Activated CD4-positive, alpha-beta T cell treated with anti-CD3 and anti-CD28 coated beads, Interleukin-2, amount 50 U/mL, for 48 hours (primary cell): ENCODE measurements at regions not wholly inside any gene's neighbourhood (a gene's known extent, or its start where the extent isn't known, plus 50 kb on each side); places are given as distances from the start of the nearest gene placed in this dataset.

Experiments
- DNase-seq, 2 experiments: peaks; one replicate each; pipeline ENCODE4 v3.0.0-alpha.2; 2020

DNA sequence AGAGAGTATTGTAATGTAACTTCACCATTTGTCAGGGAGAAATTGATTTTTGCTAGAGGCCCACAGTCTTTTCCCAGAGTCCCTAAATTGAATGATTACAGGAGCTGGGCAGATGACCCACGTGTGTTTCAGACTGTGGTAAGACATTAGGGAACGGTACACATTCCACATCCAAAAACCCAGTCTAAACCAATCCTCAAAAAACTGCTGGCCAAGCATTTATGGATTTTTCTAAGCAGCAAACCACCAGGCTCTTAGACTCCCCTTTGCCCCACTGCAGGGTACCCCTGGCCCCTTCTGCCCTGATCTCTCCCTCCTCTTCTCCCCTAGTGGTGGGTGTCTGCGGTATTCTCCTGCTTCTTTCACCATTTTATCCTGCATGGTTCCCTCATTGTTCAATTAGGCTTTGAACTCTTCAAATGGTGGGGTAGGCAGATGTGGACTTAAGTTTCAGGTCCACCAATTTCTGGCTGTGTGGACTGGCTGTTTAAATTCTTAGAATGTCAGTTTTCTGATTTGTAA, 135.5 kb upstream of the SORCS3 start:
- no peak for DNase-seq

DNA sequence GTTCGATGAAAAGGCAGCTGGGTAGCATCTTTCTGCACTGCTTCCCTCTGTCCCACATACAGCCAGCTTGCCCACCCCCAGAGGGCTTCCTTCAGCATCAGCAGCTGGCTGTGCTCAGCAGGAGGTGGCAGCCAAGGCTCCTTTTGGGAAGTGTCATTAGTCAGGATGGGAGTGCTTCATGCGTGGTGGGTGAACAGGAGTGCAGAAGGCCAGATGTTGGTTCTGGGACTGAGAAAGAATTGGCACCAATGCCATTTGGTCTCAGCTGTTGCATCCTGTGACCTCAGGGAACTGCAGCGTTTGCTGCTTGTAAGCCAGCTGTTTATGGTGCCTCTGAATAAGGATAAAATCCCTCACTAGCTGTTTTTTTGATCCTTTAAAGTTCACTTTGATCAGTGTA, 131.1 kb upstream of the SORCS3 start:
- no peak for DNase-seq

DNA sequence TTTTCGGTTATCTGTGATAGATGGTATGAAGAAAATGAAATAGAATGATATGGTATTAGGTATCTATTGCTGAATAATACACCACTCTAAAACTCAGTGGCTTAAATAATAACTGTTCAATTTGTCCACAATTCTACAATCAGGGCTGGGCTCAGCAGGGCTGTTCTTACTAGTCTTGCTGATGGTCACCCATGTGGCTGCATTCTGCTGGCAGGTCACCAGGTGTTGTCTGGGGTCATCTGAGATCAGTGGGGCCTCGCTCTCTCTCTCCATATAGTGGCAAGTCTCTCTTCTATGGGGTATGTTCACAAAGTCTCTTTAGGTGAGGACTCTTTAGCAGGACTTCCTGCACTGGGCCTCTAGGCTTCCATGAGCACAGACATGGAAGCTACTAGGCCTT, 130.4 kb upstream of the SORCS3 start:
- DNase-seq = no peak

DNA sequence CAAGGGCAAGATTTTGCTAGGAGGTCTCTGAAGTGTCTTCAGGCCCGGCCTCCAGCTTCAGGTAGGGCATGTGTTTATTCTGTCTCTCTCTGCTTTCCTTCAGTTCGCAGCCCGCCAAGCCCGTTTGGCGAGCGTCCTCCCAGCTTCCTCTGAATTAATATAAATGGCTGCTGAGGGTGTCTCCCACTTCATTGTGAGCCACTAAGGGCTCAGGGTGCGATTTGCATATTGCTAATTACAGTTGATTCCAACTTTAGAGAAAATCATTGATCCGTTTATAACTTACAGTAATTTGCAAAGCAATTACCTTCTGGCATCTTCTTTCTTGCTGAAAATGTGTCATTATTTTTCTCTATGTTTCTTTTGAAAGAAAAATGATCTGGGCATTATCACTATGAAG, 128.3 kb upstream of the SORCS3 start:
- DNase-seq = no peak

DNA sequence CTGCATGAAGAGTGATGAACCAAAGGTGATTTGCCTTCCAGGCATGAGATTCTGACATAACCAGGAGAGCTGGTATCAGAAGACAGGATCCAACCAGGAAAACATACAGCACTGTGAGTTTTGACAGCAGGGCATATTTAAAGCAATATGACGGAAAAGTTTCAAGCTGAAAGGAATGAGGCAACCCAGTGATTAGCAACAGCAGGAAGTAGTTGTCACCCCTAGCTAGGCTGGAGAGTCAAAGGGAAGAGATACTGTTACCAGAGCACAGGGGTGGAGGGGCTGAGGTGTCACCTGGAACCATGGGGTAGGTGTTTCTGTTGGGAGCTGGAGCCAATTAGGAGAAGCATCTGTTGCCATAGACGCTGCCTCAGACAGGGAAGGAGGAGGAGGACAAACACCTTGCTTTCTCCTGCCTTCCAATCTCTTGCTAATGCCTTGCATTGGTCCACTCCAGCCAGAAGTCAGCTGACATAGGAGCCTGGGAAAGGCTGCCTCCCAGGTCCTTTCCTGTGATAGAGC, 125.4 kb upstream of the SORCS3 start:
- DNase-seq = no peak

DNA sequence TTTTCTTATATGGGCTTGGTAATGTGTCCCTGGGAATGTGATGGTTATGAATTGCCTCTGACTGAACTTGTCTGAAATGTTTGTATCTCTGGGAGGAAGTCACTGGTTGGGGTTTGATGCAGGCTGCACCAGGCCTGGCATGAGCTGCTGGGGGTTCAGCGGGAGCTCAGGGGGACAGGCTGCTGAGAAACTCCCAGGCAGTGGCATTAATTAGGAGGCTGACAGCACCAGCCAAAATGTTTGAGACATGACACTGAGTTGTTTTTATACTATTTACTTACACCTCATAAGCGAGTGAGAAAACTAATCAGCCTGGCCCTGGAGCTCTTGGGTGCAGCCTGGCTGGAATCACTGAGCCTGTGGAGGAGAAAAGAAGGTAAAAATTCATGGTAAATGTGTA, 124.1 kb upstream of the SORCS3 start:
- DNase-seq = no peak

DNA sequence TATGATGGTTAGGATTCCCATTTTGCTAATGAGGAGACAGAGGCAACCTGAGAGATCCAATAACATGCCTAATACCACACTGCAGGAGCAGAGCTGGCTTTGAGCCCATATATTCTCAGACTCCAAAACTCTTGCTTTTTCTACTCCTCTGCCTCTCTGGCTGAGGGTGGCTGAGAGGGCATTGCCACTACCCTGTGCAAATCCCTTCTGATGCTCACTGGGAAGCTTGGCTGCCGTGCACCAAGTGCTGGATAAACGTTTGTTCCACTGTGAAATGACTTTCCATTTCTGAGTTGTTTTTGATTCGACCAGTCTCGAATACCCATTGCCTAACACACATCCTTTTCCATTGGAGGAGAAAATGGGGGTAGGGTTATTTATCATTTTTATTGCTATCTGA, 123.1 kb upstream of the SORCS3 start:
- DNase-seq = no peak

DNA sequence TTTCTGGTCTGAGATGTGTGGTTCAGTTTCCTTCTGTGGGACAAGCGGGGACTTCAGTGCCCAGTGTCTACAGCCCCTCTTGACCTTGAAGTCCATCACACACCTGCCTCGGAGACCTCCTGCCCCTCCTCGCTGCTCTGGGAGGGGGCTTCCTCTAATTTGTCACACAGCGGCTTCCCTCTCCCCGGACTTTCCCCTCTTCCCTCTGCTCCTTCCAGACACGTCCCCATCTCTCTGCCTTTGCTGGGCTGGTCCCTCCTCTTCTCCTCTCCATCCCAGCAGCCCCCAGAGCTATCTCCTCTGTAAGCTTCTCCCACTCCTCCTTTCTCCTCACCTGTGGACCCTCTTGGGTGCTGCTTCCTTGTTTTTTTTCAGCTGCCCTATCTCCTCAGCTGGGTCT, 122.2 kb upstream of the SORCS3 start:
- DNase-seq = no peak

DNA sequence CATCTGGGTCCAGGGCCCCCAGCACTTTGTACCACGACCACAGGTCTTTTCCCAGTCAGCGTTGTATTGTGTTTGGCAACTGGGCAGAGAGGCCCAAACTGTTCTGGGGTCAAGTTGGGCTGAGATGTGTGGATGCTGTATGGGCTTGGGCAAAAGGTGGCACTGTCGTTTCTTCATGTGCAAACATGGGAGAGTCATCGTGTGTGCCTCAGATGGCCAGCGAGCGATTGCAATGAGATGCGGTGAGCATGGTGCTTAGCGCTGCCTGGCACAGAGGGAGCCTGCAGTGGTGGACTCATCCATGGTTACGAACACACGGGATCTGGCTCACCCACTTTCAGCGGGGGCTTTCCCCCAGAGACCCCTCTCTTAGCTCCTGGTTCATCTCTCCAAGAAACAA, 120.4 kb upstream of the SORCS3 start:
- no peak for DNase-seq

DNA sequence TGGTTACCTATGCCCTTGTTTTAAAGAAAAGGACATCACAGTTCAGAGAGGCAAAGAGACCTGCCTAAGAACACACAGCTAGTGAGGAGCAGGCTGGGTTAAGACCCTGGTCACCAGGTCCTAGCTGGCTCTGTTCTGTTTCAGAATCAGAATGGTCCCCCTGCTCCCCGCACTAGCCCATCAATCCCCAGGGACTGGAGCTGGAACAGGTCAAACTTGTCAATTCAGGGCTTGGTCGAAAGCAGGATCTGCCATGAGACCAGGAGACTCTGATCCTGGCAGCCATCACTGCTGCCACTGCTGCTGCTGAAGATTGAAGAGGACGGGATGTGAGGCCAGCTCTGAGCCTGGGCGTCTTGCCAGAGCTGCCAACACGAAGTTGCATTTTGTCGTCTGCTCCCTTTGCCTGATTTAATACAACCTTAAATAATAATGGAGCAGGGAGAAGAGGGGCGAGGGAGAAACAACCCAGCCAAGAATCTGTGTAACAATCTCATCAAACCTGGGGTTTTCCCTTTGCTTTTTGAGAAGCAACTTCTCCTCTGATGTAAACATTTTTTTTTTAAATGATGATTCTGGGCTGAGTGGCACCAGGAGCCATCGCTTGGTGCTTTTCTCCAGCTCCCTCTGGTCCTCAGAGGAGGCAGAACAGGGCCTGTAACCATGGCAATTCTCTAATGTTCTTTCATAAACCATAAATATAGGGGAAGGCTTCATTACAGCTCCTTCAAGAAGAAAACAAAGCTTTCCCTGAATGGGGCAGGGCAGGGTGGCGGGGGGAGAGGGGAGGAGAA, 119.0 kb upstream of the SORCS3 start:
- no peak for DNase-seq

DNA sequence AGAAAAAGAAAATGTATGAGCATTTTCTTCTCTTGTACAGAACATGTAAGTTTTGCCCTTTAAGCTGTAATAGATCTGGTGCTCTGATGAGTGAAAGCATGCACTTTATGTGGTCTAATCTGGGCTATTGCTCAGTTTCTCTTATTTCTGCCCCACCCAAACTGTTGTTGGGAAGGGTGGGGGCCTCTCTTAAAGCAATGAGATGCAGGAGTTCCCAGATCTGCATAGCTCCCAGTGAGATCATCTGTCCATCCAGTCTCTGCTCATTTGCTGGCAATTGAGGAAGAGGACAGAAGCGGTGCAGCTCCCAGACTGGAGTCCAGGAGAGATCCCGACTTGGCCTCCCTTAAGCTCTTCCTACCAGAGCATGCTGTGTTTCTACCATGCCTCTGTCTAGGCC, 114.9 kb upstream of the SORCS3 start:
- no peak for DNase-seq

DNA sequence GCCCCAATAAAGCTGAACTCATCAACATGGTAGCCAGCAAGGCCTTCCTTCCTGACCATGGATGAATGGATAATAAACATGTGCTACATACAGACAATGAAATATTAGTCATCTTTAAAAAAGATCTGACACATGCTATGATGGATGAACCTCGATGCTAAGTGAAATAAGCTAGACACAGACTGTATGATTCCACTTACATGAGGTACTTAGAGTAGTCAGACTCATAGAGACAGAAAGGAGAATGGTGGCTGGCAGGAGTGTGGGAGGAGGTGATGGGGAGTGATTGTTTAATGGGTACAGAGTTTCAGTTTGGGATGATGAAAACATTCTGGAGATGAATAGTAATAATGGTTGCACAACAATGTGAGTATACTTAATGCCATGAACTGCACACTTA, 114.1 kb upstream of the SORCS3 start:
- no peak for DNase-seq

DNA sequence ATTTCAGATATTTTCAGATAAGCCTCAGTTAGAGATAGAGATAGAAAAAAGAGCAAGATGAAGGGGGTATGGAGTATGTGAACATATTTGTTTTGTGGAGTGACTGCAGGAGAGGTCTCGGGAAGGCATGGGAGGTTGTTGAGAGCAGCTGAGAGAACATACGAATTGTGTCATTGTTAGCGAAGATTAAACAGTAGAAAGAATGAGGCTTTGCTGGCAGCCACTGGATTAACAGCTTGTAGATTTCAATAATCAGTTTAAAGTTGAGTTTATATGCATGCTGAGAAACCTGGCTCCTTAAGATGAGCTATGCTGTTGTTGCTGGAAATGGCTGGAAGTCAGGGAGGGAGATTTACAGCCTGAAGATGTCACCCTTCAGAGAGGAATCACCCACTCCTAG, 100.9 kb upstream of the SORCS3 start:
- no peak for DNase-seq

DNA sequence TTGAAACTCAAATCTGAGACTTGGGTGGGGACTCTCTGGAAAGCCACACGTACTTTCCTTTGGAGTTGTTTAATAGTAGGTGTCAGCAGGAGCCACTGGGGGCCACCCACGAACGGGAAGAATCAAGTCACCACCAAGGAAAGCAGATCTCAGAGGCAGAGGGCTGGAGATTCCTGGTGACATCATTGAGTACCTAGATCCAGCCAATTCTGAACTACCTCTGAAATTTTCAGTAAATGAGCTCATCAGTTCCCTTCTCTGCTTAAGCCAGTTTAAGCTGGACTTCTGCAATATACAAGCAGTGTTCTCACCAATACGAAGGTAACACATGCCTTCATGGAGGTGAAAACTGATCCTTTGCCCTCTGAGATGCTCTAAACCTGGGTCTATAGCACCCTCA, 99.3 kb upstream of the SORCS3 start:
- no peak for DNase-seq

DNA sequence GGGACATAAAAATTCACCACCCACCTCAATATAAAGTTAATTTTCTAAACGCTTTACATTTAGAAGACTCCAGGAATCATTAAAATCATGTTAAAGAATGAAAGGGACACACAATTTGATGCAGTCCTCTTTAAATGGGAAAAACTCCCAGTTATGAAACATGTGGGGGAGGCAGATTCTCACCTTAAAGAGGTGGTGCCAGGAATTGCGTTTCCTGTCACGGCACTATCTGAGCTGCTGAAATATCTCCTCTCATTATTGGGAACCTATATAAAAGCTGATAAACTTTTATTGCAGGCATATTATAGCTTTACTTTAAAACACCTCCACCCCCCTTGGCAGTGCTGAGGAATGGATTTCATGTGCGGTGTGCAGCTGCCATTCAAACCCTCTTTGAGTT, 94.8 kb upstream of the SORCS3 start:
- DNase-seq = no peak

DNA sequence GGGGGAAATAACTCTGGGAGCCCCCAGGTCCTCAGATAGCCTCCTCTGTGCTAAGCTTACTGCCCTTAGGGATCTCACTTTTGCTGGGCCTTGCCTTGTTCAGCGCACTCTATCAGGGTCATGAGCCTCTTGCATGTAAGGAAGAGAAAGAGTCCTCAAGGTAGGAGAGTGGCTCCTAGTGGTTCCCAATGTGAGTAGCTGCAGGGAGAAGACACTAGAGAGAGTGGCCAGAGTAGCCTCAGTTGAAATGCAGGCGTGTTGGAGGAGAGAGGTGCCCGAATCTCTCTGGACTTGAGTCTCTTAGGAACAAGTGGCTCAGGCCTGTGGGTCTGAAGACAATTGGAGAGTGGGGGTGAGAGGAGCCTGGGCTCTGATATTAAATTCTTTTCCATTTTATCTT, 94.3 kb upstream of the SORCS3 start:
- no peak for DNase-seq

DNA sequence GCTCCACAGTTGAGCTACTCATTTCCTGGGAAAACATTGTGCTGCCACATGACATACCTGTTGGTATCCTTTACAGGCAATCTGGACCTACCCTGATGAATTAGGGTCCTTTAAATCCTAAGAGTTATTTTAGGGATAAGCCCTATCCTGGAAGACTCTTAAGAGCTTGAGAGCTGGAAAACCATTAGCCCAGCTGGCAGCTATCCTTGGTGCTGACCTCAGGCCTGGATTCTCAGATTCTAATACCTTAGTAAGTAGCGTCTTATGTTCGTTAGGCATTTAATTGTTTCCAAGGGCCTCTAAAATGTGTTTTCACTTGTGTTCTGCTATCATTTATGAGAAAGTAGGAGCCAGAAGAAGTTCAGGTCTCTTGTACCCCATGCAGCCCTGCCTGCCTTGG, 93.0 kb upstream of the SORCS3 start:
- DNase-seq = no peak

DNA sequence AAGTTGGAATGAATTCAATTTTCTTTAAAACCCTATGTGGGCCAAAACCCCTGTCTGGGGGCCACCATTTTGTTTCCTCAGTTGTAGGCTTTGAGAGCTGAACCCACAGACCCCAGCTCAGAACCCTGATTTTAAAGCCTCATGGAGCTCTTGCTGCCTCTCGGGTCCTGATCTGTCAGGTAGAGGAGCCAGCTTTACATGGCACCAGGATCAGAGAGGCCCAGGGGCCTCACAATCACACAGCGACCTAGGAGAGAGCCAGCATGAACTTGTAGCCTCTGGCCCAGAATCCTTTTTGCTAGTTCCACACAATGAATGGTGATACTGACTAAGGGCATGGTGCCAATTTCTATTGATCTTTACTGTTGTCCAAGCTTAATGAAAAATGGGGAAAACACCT, 84.3 kb upstream of the SORCS3 start:
- DNase-seq = no peak

DNA sequence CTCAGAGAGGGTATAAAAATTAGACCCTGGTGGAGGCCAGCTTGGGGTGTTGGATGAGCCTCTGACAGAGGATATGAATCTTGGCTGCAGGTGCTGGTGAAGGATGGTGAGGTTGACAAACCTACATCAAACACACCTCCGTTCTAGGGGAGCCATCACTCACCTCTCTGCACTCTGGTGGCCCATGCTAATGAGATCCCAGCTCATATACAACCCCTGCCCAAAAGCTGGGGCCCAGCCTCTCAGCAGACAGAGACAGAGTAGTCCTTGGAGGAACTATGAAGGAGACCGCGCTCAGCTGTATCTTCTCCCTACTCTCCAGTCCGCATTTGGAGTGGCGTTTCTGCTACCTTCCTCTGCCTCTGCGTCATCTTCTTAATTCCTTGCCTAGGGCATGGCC, 83.1 kb upstream of the SORCS3 start:
- no peak for DNase-seq

DNA sequence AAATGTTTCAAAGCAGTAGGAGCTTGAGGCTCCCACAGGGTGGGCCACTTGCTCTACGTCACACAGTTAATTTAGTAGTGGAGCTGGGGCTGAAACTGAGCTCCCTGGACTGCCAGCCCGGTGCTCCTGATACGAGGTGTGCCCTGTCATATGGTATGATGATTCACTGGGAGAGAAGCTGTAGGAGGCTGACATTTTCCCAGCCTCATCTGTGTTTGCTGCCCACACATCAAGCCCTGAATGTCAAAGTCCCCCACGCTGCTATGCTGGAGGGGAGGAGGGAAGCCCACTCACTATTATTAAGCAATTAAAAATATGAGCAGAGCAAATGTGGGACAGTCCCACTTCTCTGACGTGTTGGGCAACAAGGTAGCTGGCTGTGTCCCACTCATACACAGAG, 81.2 kb upstream of the SORCS3 start:
- no peak for DNase-seq

DNA sequence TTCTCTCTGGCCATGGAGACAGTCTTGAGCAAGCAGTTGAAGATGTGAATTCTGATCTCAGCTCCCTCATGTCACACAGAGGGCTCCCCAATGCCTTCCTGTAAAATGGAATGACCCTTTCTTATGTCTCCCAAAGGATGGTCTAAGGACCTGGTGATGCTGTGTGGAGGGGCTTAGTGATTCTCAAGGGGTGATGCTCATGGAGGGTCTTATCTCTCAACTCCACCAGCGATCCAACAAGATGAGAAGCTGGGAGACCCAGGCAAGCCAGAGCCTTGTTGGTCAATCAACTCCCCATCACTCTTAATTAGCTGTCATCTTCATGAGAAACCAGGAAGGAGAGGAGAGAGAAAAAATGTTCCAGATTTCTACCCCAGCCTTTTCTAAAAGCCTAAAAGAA, 78.0 kb upstream of the SORCS3 start:
- no peak for DNase-seq

DNA sequence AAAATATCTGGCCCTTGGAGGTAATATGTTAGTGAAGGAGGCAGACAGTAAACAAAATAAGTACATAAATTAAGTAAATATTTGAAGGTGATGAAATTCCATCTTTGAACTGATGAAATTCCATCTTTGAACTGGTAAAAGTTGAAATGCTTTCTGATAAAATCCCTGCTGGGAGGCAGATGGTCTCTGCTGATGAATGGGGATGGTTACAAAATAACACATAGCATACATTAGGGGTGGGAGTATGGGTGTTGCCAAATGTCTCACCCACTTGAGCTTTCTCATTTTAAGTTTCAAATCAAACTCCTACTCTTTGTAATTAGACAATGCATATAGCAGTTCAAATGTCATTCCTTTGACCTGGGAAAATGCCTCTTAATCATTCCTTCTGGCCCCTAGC, 77.5 kb upstream of the SORCS3 start:
- DNase-seq = no peak

DNA sequence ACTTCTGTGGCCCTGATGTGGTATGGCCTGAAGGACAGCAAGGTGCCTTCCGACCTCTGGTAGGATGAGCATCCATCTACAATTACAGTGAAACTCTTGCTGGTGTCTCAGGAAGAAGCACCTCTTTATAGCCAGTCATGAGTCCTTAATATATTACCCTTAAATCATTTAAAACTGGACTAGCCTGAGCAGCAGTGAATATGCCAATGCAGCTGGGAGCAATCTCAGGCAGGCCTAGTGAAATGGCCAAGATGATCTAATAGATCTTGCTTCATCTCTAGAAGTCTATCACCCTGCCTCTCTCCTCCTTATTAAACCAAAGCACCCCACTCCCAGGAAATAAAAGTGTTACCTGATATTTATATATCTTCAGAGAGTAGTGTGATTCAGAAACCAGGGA, 66.7 kb upstream of the SORCS3 start:
- DNase-seq = no peak

DNA sequence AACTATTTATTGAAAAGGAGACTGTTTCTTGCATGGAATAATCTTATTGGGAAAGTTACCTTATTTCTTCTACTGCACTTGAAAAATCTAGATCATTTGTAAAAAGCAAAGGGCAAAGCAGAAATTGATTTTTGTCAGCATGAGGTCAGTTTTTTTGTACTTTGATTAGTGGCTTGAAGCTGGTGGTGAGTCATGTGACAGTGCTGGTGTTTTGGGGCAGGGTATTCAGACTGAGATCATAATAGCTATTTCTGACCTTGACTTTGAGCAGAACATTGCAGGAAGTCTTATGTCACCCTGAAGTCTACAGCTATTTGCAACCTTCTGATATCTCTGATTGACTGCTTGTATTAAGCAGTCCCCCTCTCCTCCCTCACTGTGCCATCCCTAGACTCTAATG, 66.3 kb upstream of the SORCS3 start:
- no peak for DNase-seq

DNA sequence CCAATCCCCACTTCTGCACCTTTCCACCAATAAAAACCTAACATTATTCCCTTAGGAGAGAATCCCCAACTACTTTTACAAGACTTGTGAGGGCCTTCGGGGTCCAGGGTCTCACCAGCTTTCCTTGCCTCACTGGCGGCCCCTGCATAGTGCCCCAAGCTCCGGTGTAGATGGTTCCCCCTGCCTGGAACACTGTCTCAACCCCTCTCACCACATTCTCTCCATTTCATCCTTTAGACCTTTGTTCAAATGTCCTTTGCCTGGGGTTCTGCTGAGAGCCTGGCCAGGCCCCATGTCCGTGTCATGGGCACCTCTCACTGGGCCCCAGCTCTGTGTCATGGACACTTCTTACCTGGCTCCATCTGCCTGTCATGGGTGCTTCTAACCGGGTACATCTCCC, 64.5 kb upstream of the SORCS3 start:
- no peak for DNase-seq
